Activated T-helper 17 cell treated with anti-CD3 and anti-CD28 coated beads, Interleukin-2, amount 50 U/mL, for 72 hours (primary cell): ENCODE measurements at regions not wholly inside any gene's neighbourhood (a gene's known extent, or its start where the extent isn't known, plus 50 kb on each side); places are given as distances from the start of the nearest gene placed in this dataset.
A peak's percentile ranks its signal among the peaks of the same experiment; 100 is the strongest.
"Not testable (repeated sequence)": the region's sequence is repeated elsewhere in the genome, so short reads cannot be mapped to it uniquely, and the experiment has no call there.

ENCODE experiments used
- ATAC-seq: fragments of 150-1000 bp; cut with Tn5 transposase; replicated peaks from 2 replicates; pipeline ENCODE4 v1.10.0; 2021; ENCODE audit warnings: mild to moderate bottlenecking, moderate library complexity
- H3K27ac Mint-ChIP-seq: one replicate; pipeline ENCODE4 v1.8.0; 2022; ENCODE audit warnings: mixed read lengths
- H3K27me3 Mint-ChIP-seq: one replicate; pipeline ENCODE4 v1.8.0; 2022; ENCODE audit warnings: mixed read lengths
- H3K36me3 Mint-ChIP-seq: one replicate; pipeline ENCODE4 v1.8.0; 2022; ENCODE audit warnings: low read depth, mild to moderate bottlenecking, mixed read lengths
- H3K4me1 Mint-ChIP-seq: one replicate; pipeline ENCODE4 v1.8.0; 2022; ENCODE audit warnings: mixed read lengths
- H3K4me3 Mint-ChIP-seq: one replicate; pipeline ENCODE4 v1.8.0; 2022; ENCODE audit warnings: mild to moderate bottlenecking, mixed read lengths
- H3K9me3 Mint-ChIP-seq: one replicate; pipeline ENCODE4 v1.8.0; 2022; ENCODE audit warnings: mixed read lengths

DNA sequence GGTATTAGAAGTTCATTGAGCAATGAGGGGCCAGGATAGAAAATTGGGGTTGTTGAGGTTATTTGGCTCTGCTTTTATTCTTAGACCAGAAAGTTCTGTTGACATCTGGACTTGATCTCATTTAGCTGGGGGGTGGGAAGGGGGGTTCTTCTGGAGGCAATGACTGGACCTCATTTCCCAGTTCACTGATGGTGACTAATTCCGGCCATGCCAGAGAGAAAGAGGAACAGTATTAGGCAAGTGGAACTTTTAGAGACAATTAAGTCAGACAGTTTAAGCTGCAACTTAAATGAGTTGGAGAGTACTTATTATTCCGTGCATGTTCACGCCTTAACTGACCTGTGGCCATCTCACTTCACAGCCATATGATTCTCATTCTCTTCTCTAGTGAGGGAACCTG lies 512.5 kb downstream of the REEP3 start:
- Mint-ChIP-seq H3K27me3 (peaks cover 19% of the 10 kb centered on the region), H3K4me1 (no peaks in the 10 kb centered on the region), H3K4me3 (no peak overlapping the region), H3K36me3 (no peaks in the 10 kb centered on the region), H3K9me3 (no peaks in the 10 kb centered on the region), H3K27ac (no peak overlapping the region)
- no peak for ATAC-seq

DNA sequence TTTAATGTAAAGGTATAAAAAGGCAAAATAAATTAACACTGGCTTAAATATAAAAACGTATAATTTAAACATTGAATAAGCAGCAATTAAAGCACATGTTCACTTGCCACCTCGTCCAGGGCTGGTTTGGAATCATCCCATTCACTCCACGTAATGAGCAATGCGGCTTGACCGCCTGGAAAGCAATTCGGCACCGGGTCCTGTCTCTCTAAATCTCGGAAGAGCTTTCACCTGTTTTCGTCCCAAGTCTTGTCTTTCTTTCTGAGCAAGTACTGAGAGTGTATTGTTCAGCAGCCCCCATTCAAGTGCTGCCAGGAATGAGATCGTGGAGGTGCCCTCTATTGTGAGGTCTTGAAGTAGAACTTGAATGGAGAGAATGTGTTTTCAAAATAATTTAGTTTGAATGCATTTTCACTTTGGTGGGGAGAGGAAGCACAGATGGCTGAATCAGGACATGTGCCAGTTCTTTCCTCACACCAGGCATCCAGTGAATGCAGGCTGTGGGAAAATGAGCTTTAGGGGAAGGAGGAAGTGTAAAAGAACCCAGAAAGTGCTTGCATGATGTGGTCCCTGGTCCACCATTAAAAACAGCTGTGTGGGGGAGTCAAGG lies 515.2 kb downstream of the REEP3 start:
- Mint-ChIP-seq H3K4me1 (no peaks in the 10 kb centered on the region), H3K27ac (no peak overlapping the region), H3K36me3 (no peaks in the 10 kb centered on the region), H3K9me3 (no peaks in the 10 kb centered on the region), H3K4me3 (no peak overlapping the region), H3K27me3 (peaks cover 19% of the 10 kb centered on the region)
- ATAC-seq, result no peak

DNA sequence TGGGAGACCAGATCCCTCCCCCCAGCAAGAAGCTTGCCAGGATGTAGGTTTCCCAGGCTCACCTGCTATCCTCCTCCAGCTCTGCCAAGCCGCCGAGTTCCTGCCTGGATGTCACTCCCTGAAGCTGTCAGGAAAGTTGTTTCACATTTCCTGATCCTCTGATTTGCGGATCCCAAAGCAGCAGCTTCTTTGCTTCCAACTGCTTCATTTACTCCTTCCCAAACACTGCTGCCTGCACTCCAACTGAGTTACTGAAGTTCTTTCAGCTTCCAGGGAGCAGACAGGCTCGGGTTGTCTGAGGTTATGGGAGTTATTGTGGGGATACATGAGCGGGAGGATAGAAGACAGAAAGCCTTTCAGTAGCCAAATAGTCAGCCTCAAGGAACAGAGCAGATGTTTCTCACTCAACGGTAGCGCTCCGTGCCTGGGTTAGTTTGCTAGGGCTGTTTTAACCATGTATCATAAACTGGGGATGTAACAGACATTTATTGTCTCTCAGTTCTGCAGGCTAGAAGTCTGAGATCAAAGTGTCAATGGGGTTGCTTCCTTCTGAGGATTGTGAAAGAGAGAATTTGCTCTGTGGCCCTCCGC lies 516.0 kb downstream of the REEP3 start:
- Mint-ChIP-seq H3K9me3 (no peaks in the 10 kb centered on the region), H3K4me1 (no peaks in the 10 kb centered on the region), H3K4me3 (no peak overlapping the region)

DNA sequence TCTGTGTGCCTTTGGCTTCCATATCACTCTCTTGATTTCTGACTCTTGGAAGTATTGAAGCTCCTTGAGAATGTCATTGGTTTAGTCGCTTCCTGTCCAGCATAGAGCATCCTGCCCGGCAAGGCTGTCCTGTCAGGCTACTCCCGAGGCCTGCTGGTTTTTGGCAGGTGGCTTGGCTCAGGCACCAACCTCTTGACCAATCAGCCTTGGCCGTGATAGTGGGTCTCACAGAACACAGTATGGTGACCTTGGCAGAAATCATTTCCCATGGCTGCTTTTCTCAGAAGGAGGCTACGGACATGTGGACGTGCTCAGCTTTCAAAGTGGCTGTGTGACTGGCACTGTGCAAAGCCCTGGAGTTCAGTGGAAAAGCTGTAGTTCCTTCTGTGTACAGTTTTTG lies 516.9 kb downstream of the REEP3 start:
- H3K4me1 Mint-ChIP-seq, result no peaks in the 10 kb centered on the region
- no peak overlapping the region for H3K4me3 Mint-ChIP-seq
- H3K27ac Mint-ChIP-seq, result no peak overlapping the region
- peaks cover 19% of the 10 kb centered on the region for H3K27me3 Mint-ChIP-seq
- H3K36me3 Mint-ChIP-seq, result no peaks in the 10 kb centered on the region
- no peak for ATAC-seq
- H3K9me3 Mint-ChIP-seq, result no peaks in the 10 kb centered on the region

More for the DNA sequence above, 516.0 kb downstream of the REEP3 start:
- no peaks in the 10 kb centered on the region for H3K36me3 Mint-ChIP-seq
- ATAC-seq, result no peak
- H3K27me3 Mint-ChIP-seq, result peaks cover 19% of the 10 kb centered on the region
- no peak overlapping the region for H3K27ac Mint-ChIP-seq

DNA sequence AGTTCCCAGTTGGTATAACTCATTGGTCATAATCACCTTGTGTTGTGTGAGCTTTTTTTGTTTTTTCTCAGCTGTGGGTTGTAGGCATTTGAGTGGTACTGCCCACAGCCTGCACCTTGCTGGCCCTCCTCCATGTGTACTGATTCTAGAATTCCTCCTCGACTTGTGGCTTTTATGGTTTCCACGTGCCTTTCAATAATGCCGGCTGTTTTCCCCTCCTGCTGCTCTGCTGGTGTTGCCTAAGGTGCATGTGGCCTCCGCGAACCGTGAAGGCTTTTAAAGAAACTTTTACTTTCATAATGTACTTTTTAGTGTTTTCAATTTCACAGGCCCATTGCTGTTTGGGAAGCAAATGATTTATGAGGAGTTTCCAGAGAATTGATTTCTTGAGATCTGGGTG lies 518.0 kb downstream of the REEP3 start:
- H3K4me3 Mint-ChIP-seq, result no peak overlapping the region
- H3K4me1 Mint-ChIP-seq, result no peaks in the 10 kb centered on the region
- ATAC-seq, result no peak
- no peak overlapping the region for H3K27ac Mint-ChIP-seq
- H3K27me3 Mint-ChIP-seq, result peaks cover 19% of the 10 kb centered on the region
- no peaks in the 10 kb centered on the region for H3K36me3 Mint-ChIP-seq
- no peaks in the 10 kb centered on the region for H3K9me3 Mint-ChIP-seq

DNA sequence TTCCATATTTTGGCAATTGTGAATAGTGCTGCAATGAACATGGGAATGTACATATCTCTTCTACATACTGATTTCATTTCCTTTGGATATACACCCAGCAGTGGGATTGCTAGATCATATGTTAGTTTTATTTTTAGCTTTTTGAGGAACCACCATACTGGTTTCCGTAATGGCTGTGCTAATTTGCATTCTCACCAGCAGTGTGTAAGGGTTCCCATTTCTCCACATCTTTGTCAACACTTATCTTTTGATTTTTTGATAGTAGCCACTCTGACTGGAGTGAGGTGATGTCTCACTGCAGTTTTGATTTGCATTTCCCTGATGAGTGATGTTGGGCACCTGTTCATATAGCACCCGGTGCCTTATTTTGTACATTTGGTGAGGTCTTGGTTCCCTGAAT lies 519.6 kb downstream of the REEP3 start:
- H3K36me3 Mint-ChIP-seq, result no peaks in the 10 kb centered on the region
- H3K27ac Mint-ChIP-seq, result peak overlapping the region; percentile 73
- peak overlapping the region; percentile 60 for H3K4me3 Mint-ChIP-seq
- ATAC-seq, result peak; percentile 5
- no peaks in the 10 kb centered on the region for H3K4me1 Mint-ChIP-seq
- H3K27me3 Mint-ChIP-seq, result peaks cover 16% of the 10 kb centered on the region
- H3K9me3 Mint-ChIP-seq, result no peaks in the 10 kb centered on the region

DNA sequence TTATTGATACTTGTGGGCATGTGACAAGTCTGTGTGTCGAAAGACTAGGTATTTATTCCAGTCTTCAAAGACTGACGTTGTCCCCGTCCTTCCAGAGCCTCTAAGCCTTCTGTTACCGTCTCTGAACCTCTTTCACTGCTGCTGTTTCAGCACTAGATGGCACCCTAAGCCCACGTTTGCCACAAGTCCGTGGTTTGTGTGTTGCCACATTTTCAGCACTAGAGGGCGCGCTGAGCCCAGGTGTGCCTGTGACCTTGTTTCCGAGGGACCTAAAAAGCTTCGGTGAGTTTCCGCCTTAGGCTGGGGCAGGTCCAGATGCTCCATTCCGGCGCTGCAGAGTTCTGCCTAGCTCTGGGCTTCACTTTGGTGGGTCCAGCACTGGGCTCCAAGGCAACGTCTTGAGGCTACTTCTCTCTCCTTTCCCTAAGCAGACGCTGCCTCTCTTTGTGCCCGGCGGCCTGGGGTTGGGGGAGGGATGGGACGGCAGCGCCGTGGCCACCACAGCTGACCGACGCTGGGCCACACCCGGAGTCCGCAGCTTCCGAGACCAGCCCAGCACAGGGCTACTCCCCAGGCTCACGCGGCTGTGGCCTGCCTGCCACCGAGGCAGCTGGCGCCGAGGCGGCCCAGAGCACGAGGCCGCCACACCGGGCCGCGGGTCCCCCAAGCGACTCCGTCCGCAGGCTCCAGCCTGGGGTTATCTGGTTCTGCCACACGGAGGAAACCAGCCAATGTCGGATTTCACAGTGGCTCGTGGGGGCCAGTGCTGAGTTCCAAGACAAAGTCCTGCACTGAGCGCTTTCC lies 520.2 kb downstream of the REEP3 start:
- Mint-ChIP-seq H3K27me3 (peaks cover 10% of the 10 kb centered on the region), H3K4me1 (no peaks in the 10 kb centered on the region), H3K9me3 (no peaks in the 10 kb centered on the region), H3K36me3 (no peaks in the 10 kb centered on the region), H3K4me3 (peak overlapping the region; percentile 60), H3K27ac (peak overlapping the region; percentile 73)
- ATAC-seq, result peak; percentile 92

DNA sequence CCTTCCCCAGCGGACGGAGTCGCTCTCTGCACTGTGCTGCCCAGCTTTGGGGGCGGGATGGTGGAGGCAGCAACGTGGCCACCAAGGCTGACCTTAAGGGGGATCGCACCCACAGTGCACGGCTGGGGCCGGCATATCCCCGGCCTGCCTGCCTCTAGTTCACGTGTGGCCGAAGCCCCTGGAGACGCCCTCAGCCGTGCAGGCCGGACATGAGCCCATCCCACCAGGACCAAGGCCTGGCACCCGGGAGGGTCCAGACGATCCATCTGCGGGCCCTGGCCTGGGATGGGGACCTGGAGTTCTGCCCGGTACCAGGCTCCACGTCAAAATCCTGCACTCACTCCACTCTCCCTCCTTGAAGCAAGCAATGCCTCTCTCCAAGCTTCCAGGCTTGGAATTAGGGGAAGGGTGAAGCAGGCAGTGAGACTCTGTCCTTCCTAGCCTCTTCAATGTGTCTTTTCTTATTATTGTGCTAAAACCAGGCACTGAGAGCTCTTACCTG lies 520.8 kb downstream of the REEP3 start:
- ATAC-seq, result peak; percentile 2
- Mint-ChIP-seq H3K4me3 (peak overlapping the region; percentile 52), H3K4me1 (no peaks in the 10 kb centered on the region), H3K27ac (no peak overlapping the region), H3K9me3 (no peaks in the 10 kb centered on the region), H3K27me3 (peaks cover 6% of the 10 kb centered on the region), H3K36me3 (no peaks in the 10 kb centered on the region)

DNA sequence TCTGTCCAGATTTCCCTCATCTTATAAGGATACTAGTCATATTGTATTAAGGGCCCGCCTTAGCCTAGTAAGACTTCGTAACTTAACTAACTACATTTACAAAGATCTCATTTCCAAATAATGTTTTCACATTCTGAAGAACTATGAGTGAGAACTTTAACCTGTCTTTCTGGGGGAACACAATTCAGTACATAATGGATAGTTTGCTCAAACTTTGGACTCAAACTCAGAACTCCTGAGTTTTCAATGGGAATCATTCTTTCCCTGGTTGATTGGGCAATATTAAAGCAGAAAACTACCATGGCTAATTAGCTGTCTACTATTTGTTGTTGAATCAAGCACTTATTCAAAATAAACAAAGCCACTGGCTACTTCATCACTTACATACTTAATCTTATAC lies 522.9 kb downstream of the REEP3 start:
- Mint-ChIP-seq H3K27me3 (no peaks in the 10 kb centered on the region), H3K9me3 (no peaks in the 10 kb centered on the region), H3K27ac (no peak overlapping the region), H3K4me3 (no peak overlapping the region), H3K36me3 (no peaks in the 10 kb centered on the region), H3K4me1 (no peaks in the 10 kb centered on the region)
- no peak for ATAC-seq

DNA sequence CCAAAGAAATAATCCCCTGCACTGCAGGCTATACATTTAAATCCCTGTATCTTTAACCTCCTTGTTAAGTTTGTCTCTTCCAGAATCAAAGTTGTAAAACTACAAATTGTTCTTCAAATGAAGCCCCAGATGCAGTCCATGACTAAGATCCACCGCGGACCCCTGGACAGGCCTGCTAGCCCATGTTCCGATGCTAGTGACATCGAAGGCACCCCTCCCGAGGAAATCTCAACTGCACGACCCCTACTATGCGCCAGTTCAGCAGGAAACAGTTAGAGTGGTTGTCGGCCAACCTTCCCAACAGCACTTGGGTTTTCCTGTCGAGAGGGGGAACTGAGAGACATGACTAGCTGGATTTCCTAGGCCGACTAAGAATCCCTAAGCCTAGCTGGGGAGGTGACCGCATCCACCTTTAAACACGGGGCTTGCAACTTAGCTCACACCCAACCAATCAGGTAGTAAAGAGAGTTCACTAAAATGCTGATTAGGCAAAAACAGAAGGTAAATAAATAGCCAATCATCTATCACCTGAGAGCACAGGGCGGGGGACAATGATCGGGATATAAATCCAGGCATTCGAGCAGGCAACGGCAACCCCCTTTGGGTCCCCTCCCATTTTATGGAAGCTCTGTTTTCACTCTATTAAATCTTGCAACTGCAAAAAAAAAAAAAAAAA lies 523.9 kb downstream of the REEP3 start:
- H3K27ac Mint-ChIP-seq, H3K4me3 Mint-ChIP-seq, ATAC-seq, H3K9me3 Mint-ChIP-seq, H3K36me3 Mint-ChIP-seq, H3K4me1 Mint-ChIP-seq, H3K27me3 Mint-ChIP-seq: not testable (repeated sequence)

DNA sequence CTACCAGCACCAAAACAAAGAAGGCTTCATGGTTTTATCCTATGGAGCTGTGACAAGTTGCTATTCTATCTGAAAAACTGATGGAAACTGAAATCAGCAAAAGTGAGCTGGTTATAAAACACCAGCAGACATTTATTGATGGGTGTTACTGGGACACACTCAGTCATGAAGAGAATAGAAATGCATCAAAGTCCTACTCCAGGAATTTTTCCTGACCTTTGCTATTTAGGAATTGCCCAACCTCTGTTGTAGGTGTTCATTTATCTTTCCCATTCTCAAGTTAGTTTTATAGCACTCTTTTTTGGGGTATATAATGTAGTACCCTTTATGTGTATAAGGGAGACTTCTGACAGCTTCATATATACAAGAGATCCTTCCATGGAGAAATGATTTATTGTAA lies 533.2 kb downstream of the REEP3 start:
- no peaks in the 10 kb centered on the region for H3K36me3 Mint-ChIP-seq
- H3K27ac Mint-ChIP-seq, result no peak overlapping the region
- H3K4me1 Mint-ChIP-seq, result no peaks in the 10 kb centered on the region
- no peaks in the 10 kb centered on the region for H3K27me3 Mint-ChIP-seq
- no peak for ATAC-seq
- H3K9me3 Mint-ChIP-seq, result no peaks in the 10 kb centered on the region
- no peak overlapping the region for H3K4me3 Mint-ChIP-seq

DNA sequence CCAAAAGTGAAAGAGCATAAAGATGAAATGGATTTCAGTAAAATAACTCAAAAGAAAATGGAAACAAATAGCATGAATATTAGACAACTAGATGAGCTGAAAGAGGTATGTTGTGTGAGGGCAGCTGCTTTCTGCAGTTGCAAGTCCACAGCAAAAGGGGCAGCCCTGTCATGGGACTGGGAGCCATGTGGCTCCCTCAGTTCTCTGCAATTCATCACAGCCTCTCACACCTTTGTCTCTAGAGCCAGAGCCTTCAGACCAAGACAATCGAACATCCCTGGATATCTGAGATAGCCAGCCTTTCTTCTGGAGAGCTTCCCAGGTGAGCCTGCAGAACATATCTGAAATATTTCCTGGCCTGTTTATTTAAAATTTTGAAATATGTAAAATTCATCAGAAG lies 538.7 kb downstream of the REEP3 start:
- Mint-ChIP-seq H3K36me3 (no peaks in the 10 kb centered on the region), H3K27ac (no peak overlapping the region), H3K4me1 (no peaks in the 10 kb centered on the region), H3K27me3 (peaks cover 6% of the 10 kb centered on the region), H3K4me3 (no peak overlapping the region), H3K9me3 (no peaks in the 10 kb centered on the region)
- no peak for ATAC-seq

DNA sequence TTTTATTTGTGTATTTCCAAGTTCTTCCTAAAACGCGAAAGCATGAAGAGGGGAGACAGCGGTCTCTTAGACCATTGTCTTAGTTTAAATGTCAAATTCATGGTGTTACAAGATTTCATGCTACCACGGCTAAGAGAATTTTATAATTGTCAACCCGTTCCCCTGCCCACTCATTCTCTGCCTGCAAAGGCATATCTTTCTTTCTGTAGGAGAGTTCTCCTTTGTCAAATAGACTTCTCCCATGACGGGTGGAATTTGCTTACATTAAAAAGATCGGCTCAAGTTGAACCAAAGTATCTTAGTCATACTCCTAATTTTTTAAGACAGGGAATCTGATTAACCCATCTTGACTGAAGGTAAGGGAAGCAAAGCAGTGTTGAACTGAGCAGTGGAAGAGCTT lies 539.2 kb downstream of the REEP3 start:
- H3K4me1 Mint-ChIP-seq, result no peaks in the 10 kb centered on the region
- no peaks in the 10 kb centered on the region for H3K9me3 Mint-ChIP-seq
- H3K27me3 Mint-ChIP-seq, result peaks cover 8% of the 10 kb centered on the region
- no peaks in the 10 kb centered on the region for H3K36me3 Mint-ChIP-seq
- H3K27ac Mint-ChIP-seq, result no peak overlapping the region
- no peak overlapping the region for H3K4me3 Mint-ChIP-seq
- ATAC-seq, result no peak

DNA sequence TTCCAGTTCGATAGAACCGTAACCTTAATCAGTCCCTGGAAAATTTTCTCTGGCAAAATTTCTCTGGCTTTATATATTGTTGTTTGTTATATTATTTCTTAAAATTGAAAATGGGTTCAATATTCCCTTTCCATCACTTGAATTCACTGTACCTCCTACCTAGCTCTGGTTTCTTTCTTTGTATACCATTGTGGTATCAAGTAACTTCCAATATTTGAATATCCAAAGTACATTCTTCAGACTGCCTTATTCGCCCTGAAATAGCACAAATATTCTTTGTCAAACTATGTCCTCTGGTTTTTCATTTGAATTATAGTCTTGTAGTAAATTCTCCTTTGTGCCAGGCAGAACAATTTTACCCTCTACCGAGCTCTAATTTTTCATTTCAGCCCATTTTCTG lies 541.6 kb downstream of the REEP3 start:
- no peak overlapping the region for H3K4me3 Mint-ChIP-seq

More for the DNA sequence above, 541.6 kb downstream of the REEP3 start:
- Mint-ChIP-seq H3K27ac (no peak overlapping the region), H3K9me3 (no peaks in the 10 kb centered on the region), H3K27me3 (peaks cover 9% of the 10 kb centered on the region), H3K36me3 (no peaks in the 10 kb centered on the region), H3K4me1 (no peaks in the 10 kb centered on the region)
- ATAC-seq, result no peak
